Breast epithelium (tissue), 4 donors: ENCODE measurements at regions not wholly inside any gene's neighbourhood (a gene's known extent, or its start where the extent isn't known, plus 50 kb on each side); places are given as distances from the start of the nearest gene placed in this dataset.

ENCODE experiments used
- DNase-seq, 2 donors: peaks; one replicate each; pipeline ENCODE4 v3.0.0-alpha.2; 2019; ENCODE audit warnings: low spot score in 2 of 2
- H3K27ac ChIP-seq, 2 donors: fragments of 200-600 bp; sonication (generic) in 1 of 2; one replicate each; pipeline ENCODE4 v1.5.1; 2016 to 2019; ENCODE audit warnings: mild to moderate bottlenecking in 1 of 2
- H3K27me3 ChIP-seq, 2 donors: fragments of 200-600 bp; sonication (generic) in 1 of 2; one replicate each; pipeline versions ENCODE4 v1.5.1 to v1.6.0; 2017 to 2019; ENCODE audit warnings: control low read depth in 1 of 2, mild to moderate bottlenecking in 1 of 2
- H3K36me3 ChIP-seq: fragments of 200-600 bp; one replicate; pipeline ENCODE4 v1.5.1; 2019
- H3K4me1 ChIP-seq, 2 donors: fragments of 200-600 bp; sonication (generic); one replicate each; pipeline ENCODE4 v1.5.1; 2016 to 2019; ENCODE audit warnings: control low read depth in 1 of 2
- H3K4me3 ChIP-seq, 3 donors: fragments of 200-600 bp; sonication (generic); 1 replicate in 2 of 3; 2 replicates in 1 of 3; pipeline ENCODE4 v1.5.1; 2016 to 2019; ENCODE audit warnings: mild to moderate bottlenecking in 3 of 3, moderate library complexity in 2 of 3
- H3K9me3 ChIP-seq, 2 donors: fragments of 200-600 bp; sonication (generic) in 1 of 2; one replicate each; pipeline ENCODE4 v1.5.1; 2016 to 2019; ENCODE audit warnings: control low read depth in 1 of 2
- CTCF ChIP-seq, 3 donors: fragments of 450-650 bp; IDR thresholded peaks; one replicate each; pipeline ENCODE4 v1.5.1; 2016 to 2017; ENCODE audit warnings: antibody characterized with exemption in 3 of 3, mild to moderate bottlenecking in 3 of 3, moderate library complexity in 3 of 3
- POLR2A ChIP-seq: fragments of 450-650 bp; IDR thresholded peaks from one replicate; pipeline ENCODE4 v1.6.1; 2016; ENCODE audit warnings: antibody characterized with exemption, mild to moderate bottlenecking, moderate library complexity
- POLR2AphosphoS5 ChIP-seq, 3 donors: sonication (generic); formaldehyde crosslinking; IDR thresholded peaks; one replicate each; pipeline ENCODE4 v1.6.1; 2017; ENCODE audit warnings: antibody characterized with exemption in 3 of 3
- intact Hi-C: fragments of 100-400 bp; cut with DNase I; formaldehyde crosslinking; loops from one replicate; pipeline ENCODE4 v1.15.1; 2023; ENCODE audit warnings: low total_unique reads

- no peak for TF ChIP-seq POLR2A
- no peak for TF ChIP-seq POLR2AphosphoS5 (IDR thresholded peaks at IDR 0.05)
- TF ChIP-seq CTCF (IDR thresholded peaks at IDR 0.05) = no peak
- Histone ChIP-seq H3K27me3 (peaks cover 0 to 3% of the 10 kb centered on the region in 2 donors), H3K36me3 (no peaks in the 10 kb centered on the region), H3K27ac (no peak overlapping the region), H3K9me3 (no peaks in the 10 kb centered on the region), H3K4me1 (no peaks in the 10 kb centered on the region), H3K4me3 (no peak overlapping the region)
- DNase-seq = no peak
- intact Hi-C loops = no loop called here
These were observed 57.4 kb upstream of the ANO4 start for GRCh38 chr12:100737168-100737567.

- Histone ChIP-seq H3K9me3 (no peaks in the 10 kb centered on the region), H3K27ac (no peak overlapping the region), H3K36me3 (no peaks in the 10 kb centered on the region), H3K4me1 (no peaks in the 10 kb centered on the region), H3K4me3 (no peak overlapping the region), H3K27me3 (peaks cover 0 to 3% of the 10 kb centered on the region in 2 donors)
- intact Hi-C loops = no loop called here
- DNase-seq = no peak
- TF ChIP-seq CTCF (IDR thresholded peaks at IDR 0.05) (no peak), POLR2AphosphoS5 (IDR thresholded peaks at IDR 0.05) (no peak), POLR2A (no peak)
These were observed 56.5 kb upstream of the ANO4 start for GRCh38 chr12:100738086-100738485.

- H3K27ac ChIP-seq = no peak overlapping the region
- no peaks in the 10 kb centered on the region for H3K27me3 ChIP-seq
- intact Hi-C loops = no loop called here
- no peaks in the 10 kb centered on the region for H3K4me1 ChIP-seq
- peaks cover 3 to 9% of the 10 kb centered on the region in 2 donors for H3K9me3 ChIP-seq
- DNase-seq = no peak
- H3K4me3 ChIP-seq = no peak overlapping the region
- H3K36me3 ChIP-seq = no peaks in the 10 kb centered on the region
- TF ChIP-seq POLR2AphosphoS5 (IDR thresholded peaks at IDR 0.05) = no peak
- TF ChIP-seq CTCF (IDR thresholded peaks at IDR 0.05) = peak in 2 of 3 donors; percentile 31 to 54
- TF ChIP-seq POLR2A = no peak
These were observed 53.4 kb upstream of the ANO4 start for GRCh38 chr12:100741084-100741711.

GRCh38 chr12:100743060-100743459, 51.5 kb upstream of the ANO4 start:
- H3K9me3 ChIP-seq = peaks cover 3 to 9% of the 10 kb centered on the region in 2 donors
- DNase-seq = no peak
- no peaks in the 10 kb centered on the region for H3K4me1 ChIP-seq
- no peak overlapping the region for H3K4me3 ChIP-seq
- H3K27ac ChIP-seq = no peak overlapping the region
- no peak for TF ChIP-seq POLR2A
- TF ChIP-seq POLR2AphosphoS5 (IDR thresholded peaks at IDR 0.05) = no peak
- no peak for TF ChIP-seq CTCF (IDR thresholded peaks at IDR 0.05)
- H3K36me3 ChIP-seq = no peaks in the 10 kb centered on the region
- no peaks in the 10 kb centered on the region for H3K27me3 ChIP-seq
- intact Hi-C loops = no loop called here
